GM23338 (cell line): ENCODE measurements at regions not wholly inside any gene's neighbourhood (a gene's known extent, or its start where the extent isn't known, plus 50 kb on each side); places are given as distances from the start of the nearest gene placed in this dataset.

Experiments used
- ATAC-seq: fragments of 200-7000 bp; cut with Tn5 transposase; 3 replicates; pipeline ENCODE4 v1.9.1; 2020
- DNase-seq: peaks from one replicate; pipeline ENCODE4 v3.0.0-alpha.2; 2015; ENCODE audit warnings: low spot score
- H2AFZ ChIP-seq: fragments of 200-600 bp; sonication (generic); 2 replicates; pipeline ENCODE4 v1.8.0; 2016; ENCODE audit warnings: antibody characterized with exemption, mild to moderate bottlenecking, moderate library complexity
- H3F3A ChIP-seq: fragments of 200-600 bp; sonication (generic); replicated peaks from 2 replicates; pipeline ENCODE4 v1.8.0; 2017; ENCODE audit warnings: antibody characterized with exemption, mixed run types, low read depth
- H3K27ac ChIP-seq: fragments of 200-600 bp; sonication (generic); 2 replicates; pipeline ENCODE4 v1.6.1; 2016; ENCODE audit warnings: low read depth
- H3K27me3 ChIP-seq: fragments of 200-600 bp; sonication (generic); 2 replicates; pipeline ENCODE4 v1.8.0; 2016; ENCODE audit warnings: mild to moderate bottlenecking, mixed run types, moderate library complexity; ENCODE audit not compliant: insufficient read depth
- H3K36me3 ChIP-seq: fragments of 200-600 bp; sonication (generic); 2 replicates; pipeline ENCODE4 v1.8.0; 2016; ENCODE audit warnings: mild to moderate bottlenecking; ENCODE audit not compliant: insufficient read depth
- H3K4me1 ChIP-seq: fragments of 200-600 bp; sonication (generic); 2 replicates; pipeline ENCODE4 v1.8.0; 2016; ENCODE audit warnings: mild to moderate bottlenecking, moderate library complexity; ENCODE audit not compliant: insufficient read depth
- H3K4me2 ChIP-seq: fragments of 200-600 bp; sonication (generic); 2 replicates; pipeline ENCODE4 v1.7.1; 2017; ENCODE audit warnings: mixed run types
- H3K4me3 ChIP-seq: fragments of 200-600 bp; sonication (generic); 2 replicates; pipeline ENCODE4 v1.6.1; 2016; ENCODE audit warnings: mixed run types
- H3K79me2 ChIP-seq: fragments of 200-600 bp; sonication (generic); replicated peaks from 2 replicates; pipeline ENCODE4 v1.8.0; 2017; ENCODE audit warnings: mild to moderate bottlenecking; ENCODE audit not compliant: insufficient read depth
- H3K9me2 ChIP-seq: fragments of 200-600 bp; sonication (generic); 2 replicates; pipeline ENCODE4 v1.8.0; 2017; ENCODE audit not compliant: insufficient read depth
- H4K20me1 ChIP-seq: fragments of 200-600 bp; sonication (generic); replicated peaks from 2 replicates; pipeline ENCODE4 v1.8.0; 2017; ENCODE audit warnings: mild to moderate bottlenecking; ENCODE audit not compliant: insufficient read depth
- H3K27ac Mint-ChIP-seq: 2 replicates; pipeline ENCODE4 v1.8.0; 2020; ENCODE audit warnings: inconsistent platforms, mild to moderate bottlenecking, moderate library complexity, mixed read lengths
- H3K27me3 Mint-ChIP-seq: 3 replicates; pipeline ENCODE4 v1.8.0; 2022; ENCODE audit warnings: low read depth, mild to moderate bottlenecking, moderate library complexity, mixed read lengths, inconsistent platforms; ENCODE audit not compliant: insufficient read depth, poor library complexity
- H3K36me3 Mint-ChIP-seq: 3 replicates; pipeline ENCODE4 v1.8.0; 2021; ENCODE audit warnings: low read depth, mild to moderate bottlenecking, inconsistent platforms, moderate library complexity, mixed read lengths
- H3K4me1 Mint-ChIP-seq: 3 replicates; pipeline ENCODE4 v1.8.0; 2020; ENCODE audit warnings: mild to moderate bottlenecking, inconsistent platforms, mixed read lengths
- H3K4me3 Mint-ChIP-seq: 3 replicates; pipeline ENCODE4 v1.8.0; 2021; ENCODE audit warnings: moderate library complexity, mild to moderate bottlenecking, inconsistent platforms, mixed read lengths
- H3K9me3 Mint-ChIP-seq: 3 replicates; pipeline ENCODE4 v1.8.0; 2020; ENCODE audit warnings: moderate library complexity, mild to moderate bottlenecking, inconsistent platforms, mixed read lengths
- CREB1 ChIP-seq: fragments of 250-450 bp; sonication (Bioruptor Pico); IDR thresholded peaks from 2 replicates; pipeline ENCODE4 v1.5.0; 2020; ENCODE audit warnings: low read depth, mild to moderate bottlenecking, moderate library complexity
- CTCF ChIP-seq, 2 experiments: fragments of 200-600 bp in 1 of 2; sonication (generic) in 1 of 2; conservative IDR thresholded peaks; 2 replicates each; pipeline versions ENCODE4 v1.5.1 to v1.6.1; 2016 to 2017; ENCODE audit warnings: antibody characterized with exemption in 2 of 2, low read depth in 2 of 2, mild to moderate bottlenecking in 2 of 2, moderate library complexity in 1 of 2
- EZH2 ChIP-seq: fragments of 200-600 bp; sonication (generic); IDR thresholded peaks from one replicate; pipeline ENCODE4 v1.8.0; 2017; ENCODE audit warnings: antibody characterized with exemption, mild to moderate bottlenecking, low read depth; ENCODE audit not compliant: unreplicated experiment
- EZH2phosphoT487 ChIP-seq: fragments of 200-600 bp; sonication (generic); IDR thresholded peaks from one replicate; pipeline ENCODE4 v1.8.1; 2018; ENCODE audit warnings: antibody characterized with exemption; ENCODE audit not compliant: unreplicated experiment
- JUNB ChIP-seq: IDR thresholded peaks from one replicate; pipeline ENCODE4 v1.6.1; 2016; ENCODE audit warnings: antibody characterized with exemption; ENCODE audit not compliant: unreplicated experiment
- NANOG ChIP-seq: IDR thresholded peaks from 2 replicates; pipeline ENCODE4 v1.6.1; 2016; ENCODE audit warnings: antibody characterized with exemption, borderline replicate concordance
- POLR2AphosphoS5 ChIP-seq: IDR thresholded peaks from 2 replicates; pipeline ENCODE4 v1.6.1; 2016; ENCODE audit warnings: antibody characterized with exemption, low read depth
- STAT1 ChIP-seq: IDR thresholded peaks from one replicate; pipeline ENCODE4 v1.6.1; 2016; ENCODE audit warnings: antibody characterized with exemption; ENCODE audit not compliant: unreplicated experiment
- ZNF114 ChIP-seq: fragments of 250-450 bp; sonication (Bioruptor Pico); IDR thresholded peaks from 2 replicates; pipeline ENCODE4 v1.5.0; 2020; ENCODE audit warnings: mild to moderate bottlenecking, moderate library complexity
- ZNF331 ChIP-seq: fragments of 250-450 bp; sonication (Bioruptor Pico); IDR thresholded peaks from 2 replicates; pipeline ENCODE4 v1.5.0; 2020; ENCODE audit warnings: low read depth, mild to moderate bottlenecking, moderate library complexity
- TF ChIP-seq, protein P1 (sequence below): IDR thresholded peaks from 2 replicates; pipeline ENCODE4 v1.6.1; 2016; ENCODE audit warnings: antibody characterized with exemption
- TF ChIP-seq, protein P2 (sequence below): fragments of 250-450 bp; sonication (Bioruptor Pico); IDR thresholded peaks from 2 replicates; pipeline ENCODE4 v1.5.0; 2020; ENCODE audit warnings: mild to moderate bottlenecking, moderate library complexity
- TF ChIP-seq, protein P3 (sequence below): IDR thresholded peaks from one replicate; pipeline ENCODE4 v1.6.1; 2018; ENCODE audit warnings: antibody characterized with exemption; ENCODE audit not compliant: unreplicated experiment

DNA sequence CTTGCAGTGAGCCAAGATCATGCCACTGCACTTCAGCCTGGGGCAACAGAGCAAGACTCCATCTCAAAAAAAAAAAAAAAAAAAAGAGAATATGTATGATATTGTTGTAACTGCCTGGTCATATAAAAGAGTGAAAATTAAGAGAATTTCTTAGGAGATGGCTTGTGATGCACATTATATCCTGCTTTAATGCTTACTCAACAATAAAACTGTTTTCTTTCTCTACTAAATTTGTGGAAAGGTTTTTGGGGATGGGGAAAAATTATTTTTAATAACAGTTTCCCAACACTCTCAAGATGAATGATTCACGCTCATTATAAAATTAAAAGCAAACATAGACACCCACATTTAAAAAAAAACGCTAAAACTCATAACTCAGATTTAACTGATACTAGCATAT is 1163.0 kb downstream of the SI start:
- Mint-ChIP-seq H3K36me3 (peaks cover 24% of the 10 kb centered on the region; the same call in 2 of the 3 replicates), H3K4me3 (no peak overlapping the region), H3K4me1 (peaks cover 6% of the 10 kb centered on the region; the same call in 2 of the 3 replicates), H3K27me3 (peaks cover 3% of the 10 kb centered on the region), H3K27ac (no peak overlapping the region), H3K9me3 (peaks cover 10% of the 10 kb centered on the region; the same call in 1 of the 3 replicates)
- Histone ChIP-seq H2AFZ (no peak overlapping the region), H3K4me1 (peaks cover 10% of the 10 kb centered on the region; the same call in 1 of the 2 replicates), H3K36me3 (no peaks in the 10 kb centered on the region), H3K4me3 (no peak overlapping the region), H4K20me1 (no peaks in the 10 kb centered on the region), H3K9me2 (peaks cover 12% of the 10 kb centered on the region; the same call in 1 of the 2 replicates), H3K79me2 (no peaks in the 10 kb centered on the region), H3K4me2 (no peak overlapping the region), H3K27me3 (no peaks in the 10 kb centered on the region), H3K27ac (peak overlapping the region; percentile 91), H3F3A (0 out of 2 replicates have a peak, but pooled peaks cover 5% of the 10 kb centered on the region)
- DNase-seq (no peak), ATAC-seq (no peak)
- TF ChIP-seq NANOG (no peak), CTCF (conservative IDR thresholded peaks at IDR 0.05; ENCODE audit: low read depth in 2 of 2) (no peak), POLR2AphosphoS5 (no peak), ZNF331 (CRISPR knock-in tag) (no peak), STAT1 (no peak), JUNB (no peak), EZH2phosphoT487 (no peak), ZNF114 (CRISPR knock-in tag) (no peak), CREB1 (CRISPR knock-in tag) (no peak), EZH2 (no peak)
- TF ChIP-seq, protein P1, sequence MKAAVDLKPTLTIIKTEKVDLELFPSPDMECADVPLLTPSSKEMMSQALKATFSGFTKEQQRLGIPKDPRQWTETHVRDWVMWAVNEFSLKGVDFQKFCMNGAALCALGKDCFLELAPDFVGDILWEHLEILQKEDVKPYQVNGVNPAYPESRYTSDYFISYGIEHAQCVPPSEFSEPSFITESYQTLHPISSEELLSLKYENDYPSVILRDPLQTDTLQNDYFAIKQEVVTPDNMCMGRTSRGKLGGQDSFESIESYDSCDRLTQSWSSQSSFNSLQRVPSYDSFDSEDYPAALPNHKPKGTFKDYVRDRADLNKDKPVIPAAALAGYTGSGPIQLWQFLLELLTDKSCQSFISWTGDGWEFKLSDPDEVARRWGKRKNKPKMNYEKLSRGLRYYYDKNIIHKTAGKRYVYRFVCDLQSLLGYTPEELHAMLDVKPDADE, result no peak
- TF ChIP-seq, protein P2, sequence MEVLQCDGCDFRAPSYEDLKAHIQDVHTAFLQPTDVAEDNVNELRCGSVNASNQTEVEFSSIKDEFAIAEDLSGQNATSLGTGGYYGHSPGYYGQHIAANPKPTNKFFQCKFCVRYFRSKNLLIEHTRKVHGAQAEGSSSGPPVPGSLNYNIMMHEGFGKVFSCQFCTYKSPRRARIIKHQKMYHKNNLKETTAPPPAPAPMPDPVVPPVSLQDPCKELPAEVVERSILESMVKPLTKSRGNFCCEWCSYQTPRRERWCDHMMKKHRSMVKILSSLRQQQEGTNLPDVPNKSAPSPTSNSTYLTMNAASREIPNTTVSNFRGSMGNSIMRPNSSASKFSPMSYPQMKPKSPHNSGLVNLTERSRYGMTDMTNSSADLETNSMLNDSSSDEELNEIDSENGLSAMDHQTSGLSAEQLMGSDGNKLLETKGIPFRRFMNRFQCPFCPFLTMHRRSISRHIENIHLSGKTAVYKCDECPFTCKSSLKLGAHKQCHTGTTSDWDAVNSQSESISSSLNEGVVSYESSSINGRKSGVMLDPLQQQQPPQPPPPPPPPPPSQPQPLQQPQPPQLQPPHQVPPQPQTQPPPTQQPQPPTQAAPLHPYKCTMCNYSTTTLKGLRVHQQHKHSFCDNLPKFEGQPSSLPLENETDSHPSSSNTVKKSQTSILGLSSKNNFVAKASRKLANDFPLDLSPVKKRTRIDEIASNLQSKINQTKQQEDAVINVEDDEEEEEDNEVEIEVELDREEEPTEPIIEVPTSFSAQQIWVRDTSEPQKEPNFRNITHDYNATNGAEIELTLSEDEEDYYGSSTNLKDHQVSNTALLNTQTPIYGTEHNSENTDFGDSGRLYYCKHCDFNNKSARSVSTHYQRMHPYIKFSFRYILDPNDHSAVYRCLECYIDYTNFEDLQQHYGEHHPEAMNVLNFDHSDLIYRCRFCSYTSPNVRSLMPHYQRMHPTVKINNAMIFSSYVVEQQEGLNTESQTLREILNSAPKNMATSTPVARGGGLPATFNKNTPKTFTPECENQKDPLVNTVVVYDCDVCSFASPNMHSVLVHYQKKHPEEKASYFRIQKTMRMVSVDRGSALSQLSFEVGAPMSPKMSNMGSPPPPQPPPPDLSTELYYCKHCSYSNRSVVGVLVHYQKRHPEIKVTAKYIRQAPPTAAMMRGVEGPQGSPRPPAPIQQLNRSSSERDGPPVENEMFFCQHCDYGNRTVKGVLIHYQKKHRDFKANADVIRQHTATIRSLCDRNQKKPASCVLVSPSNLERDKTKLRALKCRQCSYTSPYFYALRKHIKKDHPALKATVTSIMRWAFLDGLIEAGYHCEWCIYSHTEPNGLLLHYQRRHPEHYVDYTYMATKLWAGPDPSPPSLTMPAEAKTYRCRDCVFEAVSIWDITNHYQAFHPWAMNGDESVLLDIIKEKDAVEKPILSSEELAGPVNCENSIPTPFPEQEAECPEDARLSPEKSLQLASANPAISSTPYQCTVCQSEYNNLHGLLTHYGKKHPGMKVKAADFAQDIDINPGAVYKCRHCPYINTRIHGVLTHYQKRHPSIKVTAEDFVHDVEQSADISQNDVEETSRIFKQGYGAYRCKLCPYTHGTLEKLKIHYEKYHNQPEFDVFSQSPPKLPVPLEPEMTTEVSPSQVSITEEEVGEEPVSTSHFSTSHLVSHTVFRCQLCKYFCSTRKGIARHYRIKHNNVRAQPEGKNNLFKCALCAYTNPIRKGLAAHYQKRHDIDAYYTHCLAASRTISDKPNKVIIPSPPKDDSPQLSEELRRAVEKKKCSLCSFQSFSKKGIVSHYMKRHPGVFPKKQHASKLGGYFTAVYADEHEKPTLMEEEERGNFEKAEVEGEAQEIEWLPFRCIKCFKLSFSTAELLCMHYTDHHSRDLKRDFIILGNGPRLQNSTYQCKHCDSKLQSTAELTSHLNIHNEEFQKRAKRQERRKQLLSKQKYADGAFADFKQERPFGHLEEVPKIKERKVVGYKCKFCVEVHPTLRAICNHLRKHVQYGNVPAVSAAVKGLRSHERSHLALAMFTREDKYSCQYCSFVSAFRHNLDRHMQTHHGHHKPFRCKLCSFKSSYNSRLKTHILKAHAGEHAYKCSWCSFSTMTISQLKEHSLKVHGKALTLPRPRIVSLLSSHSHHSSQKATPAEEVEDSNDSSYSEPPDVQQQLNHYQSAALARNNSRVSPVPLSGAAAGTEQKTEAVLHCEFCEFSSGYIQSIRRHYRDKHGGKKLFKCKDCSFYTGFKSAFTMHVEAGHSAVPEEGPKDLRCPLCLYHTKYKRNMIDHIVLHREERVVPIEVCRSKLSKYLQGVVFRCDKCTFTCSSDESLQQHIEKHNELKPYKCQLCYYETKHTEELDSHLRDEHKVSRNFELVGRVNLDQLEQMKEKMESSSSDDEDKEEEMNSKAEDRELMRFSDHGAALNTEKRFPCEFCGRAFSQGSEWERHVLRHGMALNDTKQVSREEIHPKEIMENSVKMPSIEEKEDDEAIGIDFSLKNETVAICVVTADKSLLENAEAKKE (CRISPR knock-in tag), result no peak
- TF ChIP-seq, protein P3, sequence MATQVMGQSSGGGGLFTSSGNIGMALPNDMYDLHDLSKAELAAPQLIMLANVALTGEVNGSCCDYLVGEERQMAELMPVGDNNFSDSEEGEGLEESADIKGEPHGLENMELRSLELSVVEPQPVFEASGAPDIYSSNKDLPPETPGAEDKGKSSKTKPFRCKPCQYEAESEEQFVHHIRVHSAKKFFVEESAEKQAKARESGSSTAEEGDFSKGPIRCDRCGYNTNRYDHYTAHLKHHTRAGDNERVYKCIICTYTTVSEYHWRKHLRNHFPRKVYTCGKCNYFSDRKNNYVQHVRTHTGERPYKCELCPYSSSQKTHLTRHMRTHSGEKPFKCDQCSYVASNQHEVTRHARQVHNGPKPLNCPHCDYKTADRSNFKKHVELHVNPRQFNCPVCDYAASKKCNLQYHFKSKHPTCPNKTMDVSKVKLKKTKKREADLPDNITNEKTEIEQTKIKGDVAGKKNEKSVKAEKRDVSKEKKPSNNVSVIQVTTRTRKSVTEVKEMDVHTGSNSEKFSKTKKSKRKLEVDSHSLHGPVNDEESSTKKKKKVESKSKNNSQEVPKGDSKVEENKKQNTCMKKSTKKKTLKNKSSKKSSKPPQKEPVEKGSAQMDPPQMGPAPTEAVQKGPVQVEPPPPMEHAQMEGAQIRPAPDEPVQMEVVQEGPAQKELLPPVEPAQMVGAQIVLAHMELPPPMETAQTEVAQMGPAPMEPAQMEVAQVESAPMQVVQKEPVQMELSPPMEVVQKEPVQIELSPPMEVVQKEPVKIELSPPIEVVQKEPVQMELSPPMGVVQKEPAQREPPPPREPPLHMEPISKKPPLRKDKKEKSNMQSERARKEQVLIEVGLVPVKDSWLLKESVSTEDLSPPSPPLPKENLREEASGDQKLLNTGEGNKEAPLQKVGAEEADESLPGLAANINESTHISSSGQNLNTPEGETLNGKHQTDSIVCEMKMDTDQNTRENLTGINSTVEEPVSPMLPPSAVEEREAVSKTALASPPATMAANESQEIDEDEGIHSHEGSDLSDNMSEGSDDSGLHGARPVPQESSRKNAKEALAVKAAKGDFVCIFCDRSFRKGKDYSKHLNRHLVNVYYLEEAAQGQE, result no peak
